MG63 (cell line): ENCODE measurements at regions not wholly inside any gene's neighbourhood (a gene's known extent, or its start where the extent isn't known, plus 50 kb on each side); places are given as distances from the start of the nearest gene placed in this dataset.
"Not testable (repeated sequence)": the region's sequence is repeated elsewhere in the genome, so short reads cannot be mapped to it uniquely, and the experiment has no call there.

Source experiments
- DNase-seq: peaks from one replicate; pipeline ENCODE4 v3.0.0-alpha.2; 2020
- H3K27me3 ChIP-seq: fragments of 250-450 bp; sonication (Bioruptor Pico); 2 replicates; pipeline ENCODE4 v1.5.1; 2020; ENCODE audit warnings: mild to moderate bottlenecking, moderate library complexity
- H3K36me3 ChIP-seq: fragments of 250-450 bp; sonication (Bioruptor Pico); 2 replicates; pipeline ENCODE4 v1.5.1; 2020; ENCODE audit warnings: mild to moderate bottlenecking, moderate library complexity
- H3K4me3 ChIP-seq: fragments of 250-450 bp; sonication (Bioruptor Pico); 2 replicates; pipeline ENCODE4 v1.5.1; 2020; ENCODE audit warnings: mild to moderate bottlenecking, moderate library complexity
- H3K9me3 ChIP-seq: fragments of 250-450 bp; sonication (Bioruptor Pico); 2 replicates; pipeline ENCODE4 v1.5.1; 2020; ENCODE audit warnings: mild to moderate bottlenecking, moderate library complexity

DNA sequence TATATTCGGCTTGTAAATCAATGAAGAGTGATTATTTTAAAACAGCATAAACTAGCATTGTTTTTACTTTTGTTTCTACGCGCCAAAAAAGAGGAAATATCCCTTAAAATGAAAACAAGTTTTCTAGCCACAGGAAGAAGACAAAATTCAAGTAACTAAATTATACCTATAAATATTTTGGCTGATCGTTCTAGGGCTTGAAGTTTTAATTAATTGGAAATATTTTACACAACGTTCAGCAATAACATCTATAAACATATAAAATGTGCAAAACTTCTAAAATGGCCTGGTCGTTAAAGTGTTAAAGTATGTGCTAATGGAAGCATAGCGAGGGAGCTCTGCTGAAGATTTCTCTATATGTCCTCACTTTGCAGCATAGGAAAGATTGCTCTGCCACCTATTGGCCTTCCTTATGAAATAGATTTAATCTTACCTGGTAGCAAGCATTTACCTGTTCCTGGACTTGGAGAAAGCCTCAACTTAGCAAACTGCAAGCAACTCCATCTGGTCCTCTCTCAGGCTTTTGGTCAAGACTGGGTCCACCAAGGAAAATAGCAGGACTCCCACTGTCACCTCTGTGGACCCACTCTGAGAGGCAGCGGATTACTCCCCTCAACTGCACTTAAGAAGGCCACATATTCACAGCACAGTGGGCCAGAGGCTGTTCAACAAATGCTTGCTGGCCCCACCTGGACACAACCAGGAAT is 351.3 kb upstream of the RUNX1 start:
- Histone ChIP-seq H3K36me3 (no peaks in the 10 kb centered on the region), H3K27me3 (no peaks in the 10 kb centered on the region), H3K4me3 (no peak overlapping the region), H3K9me3 (no peaks in the 10 kb centered on the region)
- DNase-seq, result no peak

DNA sequence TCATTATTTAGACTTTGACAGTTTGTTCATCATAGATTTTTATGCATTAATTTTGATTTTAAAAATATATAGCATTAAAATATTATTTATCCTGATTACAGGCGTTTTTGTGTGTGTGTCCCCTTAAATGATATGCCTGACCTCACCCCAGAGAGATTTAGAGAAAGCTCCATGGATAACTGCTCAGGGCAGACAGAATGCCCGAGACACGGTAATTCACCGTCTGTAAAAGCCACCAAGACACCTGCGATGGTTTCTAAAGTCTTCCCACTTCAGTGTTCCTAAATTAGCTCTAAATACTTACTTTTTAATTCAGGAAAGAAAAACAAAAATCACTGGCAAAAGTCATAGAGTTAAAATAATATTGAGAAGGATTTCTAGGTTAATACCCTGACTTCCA is 350.6 kb upstream of the RUNX1 start:
- Histone ChIP-seq H3K9me3 (no peaks in the 10 kb centered on the region), H3K36me3 (no peaks in the 10 kb centered on the region), H3K4me3 (no peak overlapping the region), H3K27me3 (no peaks in the 10 kb centered on the region)
- no peak for DNase-seq

DNA sequence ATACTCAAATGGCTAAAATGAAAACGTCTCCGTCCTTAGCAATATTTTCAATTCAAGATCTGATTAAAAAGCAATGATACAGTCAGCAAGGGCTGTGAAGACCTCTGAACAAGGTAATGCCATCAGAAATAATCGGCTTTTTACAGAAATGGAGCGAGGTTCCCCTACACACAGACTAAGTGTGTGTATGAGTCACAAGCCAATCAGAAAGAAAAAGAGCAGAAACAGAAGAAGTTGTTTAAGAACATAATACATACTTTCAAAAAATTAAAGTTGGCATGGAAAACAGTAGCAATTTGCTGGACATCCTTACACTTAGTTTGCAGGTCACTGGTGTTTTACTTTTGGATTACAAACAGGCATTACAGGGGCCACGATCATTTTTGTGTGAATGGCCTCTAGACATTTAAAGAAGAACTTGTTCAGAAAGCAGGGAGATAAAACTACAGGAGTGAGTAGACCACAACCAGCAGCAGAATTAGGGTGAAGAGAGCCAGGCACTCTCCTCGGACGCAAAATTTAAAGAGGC is 350.0 kb upstream of the RUNX1 start:
- no peaks in the 10 kb centered on the region for H3K9me3 ChIP-seq
- H3K36me3 ChIP-seq, result no peaks in the 10 kb centered on the region
- H3K4me3 ChIP-seq, result no peak overlapping the region
- no peak for DNase-seq
- no peaks in the 10 kb centered on the region for H3K27me3 ChIP-seq

DNA sequence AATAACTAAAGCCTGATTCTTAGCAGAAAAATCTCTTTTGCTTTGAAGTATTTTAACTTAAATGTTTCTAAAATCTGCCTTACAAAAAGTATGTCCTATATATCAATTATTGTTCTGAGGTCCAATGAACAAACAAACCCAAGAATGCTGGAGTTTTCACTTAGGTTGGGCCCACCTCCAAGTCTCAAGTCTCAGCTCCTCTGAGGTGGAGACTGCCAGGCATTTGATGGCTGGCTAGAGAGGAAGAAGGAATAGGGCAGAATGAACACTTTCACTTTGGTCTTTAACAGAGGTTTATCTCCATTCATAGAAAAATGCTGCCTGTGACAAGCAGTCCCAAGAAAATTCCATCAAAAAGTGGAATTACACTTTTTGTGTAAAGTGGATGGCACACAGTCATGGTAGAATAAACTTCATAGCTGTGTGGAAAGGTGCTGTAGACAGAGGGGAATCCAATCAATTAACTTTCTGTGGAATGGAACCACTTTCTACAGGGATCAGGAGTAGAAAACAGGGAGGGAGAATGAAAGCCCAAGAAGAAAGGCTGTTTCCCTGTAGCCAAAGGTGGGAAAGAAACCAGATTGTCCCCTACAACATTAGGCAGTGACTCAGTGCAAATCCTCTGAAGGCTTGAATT is 349.4 kb upstream of the RUNX1 start:
- H3K9me3 ChIP-seq, result no peaks in the 10 kb centered on the region
- no peaks in the 10 kb centered on the region for H3K27me3 ChIP-seq
- peak; percentile 4 for DNase-seq
- H3K4me3 ChIP-seq, result no peak overlapping the region
- H3K36me3 ChIP-seq, result no peaks in the 10 kb centered on the region

DNA sequence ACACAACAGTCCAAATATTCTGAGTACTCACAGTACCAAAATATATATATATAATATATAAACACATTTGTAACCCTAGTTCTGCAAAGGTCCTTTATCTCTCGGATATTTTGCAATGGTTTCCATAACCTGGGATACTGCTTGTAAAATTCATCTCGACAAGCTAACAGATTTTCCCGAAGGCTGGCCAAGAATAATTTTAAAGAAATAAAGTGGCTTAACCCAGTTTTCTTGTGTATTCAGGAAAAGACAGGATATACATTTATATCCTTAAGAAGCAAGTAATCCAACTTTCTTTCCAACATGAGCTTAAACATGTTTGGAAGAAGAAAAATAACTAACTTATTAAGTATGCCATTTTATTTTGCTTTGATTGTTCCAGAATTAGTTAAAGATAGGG is 348.7 kb upstream of the RUNX1 start:
- Histone ChIP-seq H3K27me3 (no peaks in the 10 kb centered on the region), H3K9me3 (no peaks in the 10 kb centered on the region), H3K4me3 (no peak overlapping the region), H3K36me3 (no peaks in the 10 kb centered on the region)
- DNase-seq, result no peak

DNA sequence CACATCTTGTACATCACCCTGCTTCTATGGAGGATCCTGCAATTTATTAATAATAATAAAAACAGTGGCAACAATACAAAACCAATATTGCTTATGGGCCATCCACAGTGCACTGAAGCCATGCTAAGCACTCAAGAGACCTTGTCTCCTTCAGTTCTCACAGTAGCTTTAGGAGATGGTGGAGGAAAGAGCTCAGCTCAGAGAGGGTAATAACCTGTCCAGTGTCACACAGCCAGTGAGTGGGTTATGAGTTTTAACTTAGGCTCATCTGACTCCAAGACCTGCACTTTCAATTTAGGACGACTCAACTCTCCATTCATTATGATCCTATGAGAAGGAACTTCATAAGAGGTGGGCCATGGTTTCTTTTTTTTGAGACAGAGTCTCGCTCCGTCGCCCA is 347.6 kb upstream of the RUNX1 start:
- DNase-seq, result no peak
- no peaks in the 10 kb centered on the region for H3K27me3 ChIP-seq
- H3K36me3 ChIP-seq, result no peaks in the 10 kb centered on the region
- no peaks in the 10 kb centered on the region for H3K9me3 ChIP-seq
- H3K4me3 ChIP-seq, result no peak overlapping the region

DNA sequence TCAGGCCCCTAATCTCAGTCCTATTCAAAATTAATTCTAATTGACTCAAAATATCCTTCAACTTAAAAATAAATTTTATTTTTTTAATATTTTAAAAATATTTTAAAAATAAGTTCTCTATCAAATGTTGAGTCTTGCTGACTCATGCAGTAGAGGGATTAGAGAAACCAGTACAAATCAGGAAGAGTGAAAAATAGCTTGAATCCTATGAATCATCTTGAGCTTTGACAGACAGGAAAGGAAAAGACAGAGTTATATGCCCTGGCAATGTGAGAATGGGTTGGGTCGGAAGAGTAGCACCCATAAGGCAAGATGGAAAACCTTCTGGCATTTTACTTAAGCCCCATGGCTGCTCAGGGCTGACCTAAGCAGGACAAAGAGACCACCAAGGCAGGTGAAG is 346.6 kb upstream of the RUNX1 start:
- H3K36me3 ChIP-seq, result no peaks in the 10 kb centered on the region
- no peak overlapping the region for H3K4me3 ChIP-seq
- no peaks in the 10 kb centered on the region for H3K9me3 ChIP-seq
- no peaks in the 10 kb centered on the region for H3K27me3 ChIP-seq
- peak; percentile 6 for DNase-seq

DNA sequence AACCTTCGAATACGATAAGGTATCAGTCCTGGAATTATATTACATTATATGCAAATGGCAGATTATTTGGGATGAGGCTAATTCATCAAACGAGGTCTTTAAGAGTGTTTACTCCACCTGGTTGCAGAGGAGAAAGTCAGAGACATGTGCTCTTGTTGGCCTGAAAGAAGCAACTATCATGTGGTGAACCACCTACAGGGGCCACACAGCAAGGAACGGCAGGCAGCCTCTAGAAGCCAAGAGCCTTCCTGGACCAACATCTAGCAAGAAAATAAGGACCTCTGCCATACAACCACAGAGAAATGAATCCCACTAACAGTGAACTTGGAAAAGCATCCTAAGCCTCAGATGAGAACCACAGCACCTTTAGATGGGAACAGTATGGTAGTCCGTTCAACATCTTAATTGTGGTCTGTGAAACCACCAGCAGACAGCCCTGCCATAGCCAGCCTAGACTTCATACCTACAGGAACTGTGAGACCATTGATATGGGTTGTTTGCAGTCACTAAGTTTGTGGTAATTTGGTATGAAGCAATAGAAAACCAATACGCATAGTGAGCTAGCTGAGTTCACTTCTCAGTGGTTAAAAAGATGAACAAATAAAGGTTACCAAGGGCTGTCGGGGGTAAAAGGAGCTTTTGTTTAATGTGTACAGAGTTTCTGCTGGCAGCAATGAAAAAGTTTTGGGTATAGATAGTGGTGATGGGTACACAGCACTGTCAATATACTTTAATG is 345.7 kb upstream of the RUNX1 start:
- DNase-seq, result no peak
- no peaks in the 10 kb centered on the region for H3K9me3 ChIP-seq
- H3K4me3 ChIP-seq, result no peak overlapping the region
- H3K36me3 ChIP-seq, result no peaks in the 10 kb centered on the region
- H3K27me3 ChIP-seq, result no peaks in the 10 kb centered on the region

DNA sequence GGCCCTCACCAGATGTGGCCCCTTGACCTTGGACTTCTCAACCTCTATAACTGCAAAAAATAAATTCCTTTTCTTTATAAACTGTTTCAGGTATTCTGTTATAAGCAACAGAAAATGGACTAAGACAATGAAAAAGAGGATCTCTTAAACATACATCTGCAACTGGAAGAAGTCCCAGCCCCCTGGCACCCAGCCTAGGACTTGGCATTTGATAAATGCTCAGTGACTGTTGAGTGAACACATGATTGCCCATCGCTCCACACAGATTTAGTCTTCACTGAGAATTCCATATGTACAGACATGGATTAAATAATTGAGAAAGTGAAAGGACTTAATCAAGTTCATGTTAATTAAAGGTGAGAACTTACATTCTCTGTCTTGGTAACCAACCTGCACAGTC is 344.9 kb upstream of the RUNX1 start:
- H3K27me3 ChIP-seq, result no peaks in the 10 kb centered on the region
- H3K4me3 ChIP-seq, result no peak overlapping the region
- H3K9me3 ChIP-seq, result no peaks in the 10 kb centered on the region
- no peaks in the 10 kb centered on the region for H3K36me3 ChIP-seq
- peak; percentile 55 for DNase-seq

DNA sequence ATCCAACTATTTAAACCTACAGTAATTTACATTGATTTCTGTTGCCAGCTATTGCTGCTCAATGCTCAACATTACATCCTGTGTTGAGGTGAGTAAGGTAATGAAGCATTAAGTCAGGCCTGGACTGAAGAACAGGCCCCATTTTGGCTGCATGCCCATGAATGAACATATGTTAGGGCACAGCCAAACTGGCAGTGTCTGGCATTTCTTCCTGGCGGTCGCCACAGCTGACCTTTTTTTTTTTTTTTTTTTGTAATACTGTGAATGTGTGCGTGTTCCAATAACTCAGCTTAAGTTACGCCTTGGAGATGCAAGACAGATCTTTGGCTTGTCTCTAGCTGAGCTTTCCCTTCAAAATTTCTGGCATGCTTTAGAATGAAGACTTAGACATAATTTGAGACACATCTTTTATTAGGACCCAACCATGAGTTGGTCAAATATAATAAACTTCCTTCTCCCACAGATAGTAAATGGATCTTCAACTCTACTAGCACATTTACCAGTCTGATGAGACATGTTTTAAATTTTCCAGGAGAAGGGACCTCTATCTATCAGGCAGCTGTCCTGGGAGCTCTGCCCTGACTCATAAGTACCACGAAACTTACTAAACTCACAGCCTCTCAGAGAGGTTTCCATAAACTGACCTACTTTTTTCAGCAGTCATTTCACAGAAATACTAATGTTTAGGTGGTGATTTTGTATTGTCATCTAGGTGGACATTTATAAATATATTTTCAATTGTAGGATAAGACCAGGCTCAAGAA is 341.1 kb upstream of the RUNX1 start:
- Histone ChIP-seq H3K9me3 (no peaks in the 10 kb centered on the region), H3K4me3 (no peak overlapping the region), H3K36me3 (no peaks in the 10 kb centered on the region), H3K27me3 (no peaks in the 10 kb centered on the region)
- DNase-seq, result peak; percentile 74

DNA sequence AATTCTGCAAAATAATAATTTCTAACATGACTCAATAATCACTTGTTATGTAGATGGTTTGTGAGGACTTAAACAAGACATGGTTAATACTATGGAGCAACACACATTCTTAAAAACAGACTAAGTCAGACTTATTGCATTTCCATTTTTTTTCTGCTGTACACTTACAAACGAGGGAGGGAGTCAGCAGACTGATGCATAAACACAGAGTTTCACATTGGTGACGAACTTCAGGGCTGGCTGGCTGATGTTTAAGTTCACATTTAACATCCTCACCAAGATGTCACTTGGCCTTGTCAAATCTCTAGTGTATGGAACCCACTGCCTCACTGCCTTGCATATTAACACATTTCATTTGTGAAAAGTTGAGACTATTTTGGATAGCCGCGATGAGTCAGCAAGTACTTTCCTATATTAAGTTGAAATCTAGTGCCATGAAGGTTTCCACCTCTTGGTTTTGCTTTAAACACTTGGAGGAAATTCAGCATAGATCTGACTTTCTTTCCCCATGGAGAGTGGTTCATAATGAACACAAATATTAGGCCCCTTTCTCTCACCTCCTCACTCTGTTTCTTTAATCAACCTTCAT is 337.5 kb upstream of the RUNX1 start:
- DNase-seq, result no peak
- no peaks in the 10 kb centered on the region for H3K36me3 ChIP-seq
- H3K4me3 ChIP-seq, result no peak overlapping the region
- H3K27me3 ChIP-seq, result no peaks in the 10 kb centered on the region
- no peaks in the 10 kb centered on the region for H3K9me3 ChIP-seq

DNA sequence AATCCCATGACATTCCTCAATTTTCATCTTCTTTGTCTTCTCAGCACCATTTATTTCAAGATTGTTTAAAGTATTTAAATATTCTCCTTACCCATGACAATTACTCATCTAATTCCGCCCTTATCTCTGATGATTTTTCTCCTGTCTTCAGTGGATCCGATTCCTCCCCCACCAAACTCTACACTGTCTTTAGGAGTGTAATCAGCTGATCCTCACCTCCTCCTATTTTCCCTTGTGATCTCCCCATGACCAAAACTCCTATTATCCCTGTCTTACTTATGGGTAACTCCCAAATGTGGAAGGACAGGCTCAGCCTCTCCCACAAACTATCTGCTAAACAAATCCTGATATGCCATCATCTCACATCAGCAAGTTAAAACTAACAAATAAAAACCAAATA is 335.3 kb upstream of the RUNX1 start:
- H3K4me3 ChIP-seq, result no peak overlapping the region
- H3K27me3 ChIP-seq, result no peaks in the 10 kb centered on the region
- H3K36me3 ChIP-seq, result no peaks in the 10 kb centered on the region
- H3K9me3 ChIP-seq, result no peaks in the 10 kb centered on the region
- DNase-seq, result no peak

DNA sequence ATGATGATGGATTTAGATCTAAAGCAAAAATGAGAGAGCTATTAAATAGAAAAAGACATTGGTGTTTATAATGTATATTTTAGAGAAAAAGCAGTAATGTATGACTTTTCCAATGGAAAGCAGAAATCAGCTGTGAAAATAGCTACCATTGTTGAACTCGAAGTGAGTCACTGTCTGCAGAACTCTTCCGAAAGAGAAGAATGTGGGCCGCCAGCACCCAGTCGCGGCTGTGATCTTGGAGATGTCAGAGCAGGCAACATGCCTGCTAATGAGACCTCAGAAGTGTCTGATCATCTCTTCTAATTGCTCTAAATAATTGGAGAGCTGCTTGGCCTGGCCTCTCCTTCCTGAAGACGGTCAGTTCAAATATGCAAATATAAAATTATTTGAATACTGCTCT is 333.6 kb upstream of the RUNX1 start:
- Histone ChIP-seq H3K4me3 (no peak overlapping the region), H3K9me3 (no peaks in the 10 kb centered on the region), H3K27me3 (no peaks in the 10 kb centered on the region), H3K36me3 (no peaks in the 10 kb centered on the region)
- no peak for DNase-seq

DNA sequence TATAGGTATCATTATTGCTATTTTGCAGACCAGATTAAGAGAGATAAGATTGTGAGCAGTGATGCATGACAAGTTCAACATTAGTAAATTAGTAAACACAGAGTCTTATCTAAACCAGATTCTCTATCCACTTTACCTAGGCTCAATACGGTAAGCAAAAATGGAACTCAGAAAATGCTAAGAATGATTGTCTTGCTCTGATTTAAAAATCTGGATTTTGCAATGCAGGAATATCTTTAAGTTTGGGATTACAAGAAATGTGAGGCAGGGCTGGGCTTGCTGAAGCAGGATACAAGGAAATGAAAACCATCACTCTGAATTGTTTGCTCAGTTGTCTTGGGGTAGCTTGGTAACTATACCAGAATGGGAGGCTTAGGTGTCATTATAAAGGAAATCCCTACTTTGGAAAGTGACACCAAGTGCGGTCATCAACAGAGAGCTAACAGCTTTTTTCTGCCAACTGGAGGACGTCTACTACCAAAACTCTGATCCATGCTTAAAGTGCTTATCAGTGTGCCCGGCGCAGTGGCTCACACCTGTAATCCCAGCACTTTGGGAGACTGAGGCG is 332.7 kb upstream of the RUNX1 start:
- no peaks in the 10 kb centered on the region for H3K9me3 ChIP-seq
- no peak overlapping the region for H3K4me3 ChIP-seq
- no peaks in the 10 kb centered on the region for H3K27me3 ChIP-seq
- DNase-seq, result no peak
- no peaks in the 10 kb centered on the region for H3K36me3 ChIP-seq

DNA sequence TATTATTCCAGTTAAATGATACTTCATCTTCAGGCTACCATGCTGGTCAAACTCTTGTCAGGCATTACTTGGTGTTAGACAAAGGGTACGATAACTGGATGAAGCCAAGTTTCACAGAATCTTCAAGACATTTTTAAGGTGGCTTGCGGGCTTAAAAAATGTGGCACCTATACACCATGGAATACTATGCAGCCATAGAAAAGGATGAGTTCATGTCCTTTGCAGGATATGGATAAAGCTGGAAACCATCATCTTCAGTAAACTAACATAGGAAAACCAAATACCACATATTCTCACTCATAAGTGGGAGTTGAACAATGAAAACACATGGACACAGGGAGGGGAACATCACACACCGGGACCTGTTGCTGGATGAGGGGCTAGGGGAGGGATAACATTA is 331.2 kb upstream of the RUNX1 start:
- not testable (repeated sequence) for H3K27me3 ChIP-seq, H3K4me3 ChIP-seq

DNA sequence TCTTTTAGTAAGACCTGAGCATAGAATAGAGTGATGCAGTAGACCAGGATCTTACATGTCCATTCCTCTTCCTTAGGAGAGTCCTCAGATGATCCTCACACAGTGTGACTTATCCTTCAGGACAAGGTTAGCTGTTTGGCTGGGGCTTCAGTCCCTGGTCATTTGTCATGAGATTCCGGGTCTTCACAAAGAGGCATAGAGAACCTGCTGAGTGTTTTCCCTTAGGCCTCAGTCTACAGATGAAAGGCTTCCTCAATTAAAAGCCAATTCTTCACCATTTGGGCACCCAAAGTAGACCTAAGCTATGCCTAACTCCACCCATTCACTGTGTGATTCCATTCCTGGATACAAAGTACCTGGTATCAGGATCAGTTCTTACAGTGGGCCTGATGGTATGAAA is 329.8 kb upstream of the RUNX1 start:
- Histone ChIP-seq H3K36me3 (no peaks in the 10 kb centered on the region), H3K27me3 (no peaks in the 10 kb centered on the region), H3K9me3 (no peaks in the 10 kb centered on the region), H3K4me3 (no peak overlapping the region)
- DNase-seq, result no peak

More for the DNA sequence above, 331.2 kb upstream of the RUNX1 start:
- DNase-seq, H3K9me3 ChIP-seq, H3K36me3 ChIP-seq: not testable (repeated sequence)
